ENCODE measurements at regions not wholly inside any gene's neighbourhood (a gene's known extent, or its start where the extent isn't known, plus 50 kb on each side); places are given as distances from the start of the nearest gene placed in this dataset.
"Not testable (repeated sequence)": the region's sequence is repeated elsewhere in the genome, so short reads cannot be mapped to it uniquely, and the experiment has no call there.

GRCh38 chrX:3520458-3520857 lies 174.0 kb upstream of the MXRA5 start:
- no peak overlapping the region for H3K27ac ChIP-seq
- intact Hi-C loops (cut with DNase I): no loop called here
- TF ChIP-seq CTCF (IDR thresholded peaks at IDR 0.05): no peak
- no peaks in the 10 kb centered on the region for H3K4me1 ChIP-seq
- H3K9me3 ChIP-seq: no peaks in the 10 kb centered on the region
- no peak overlapping the region for H3K9ac ChIP-seq (ENCODE audit: low read depth in 2 of 2, low read length in 2 of 2)
- no peak for DNase-seq
- no peaks in the 10 kb centered on the region for H3K36me3 ChIP-seq
- H3K4me3 ChIP-seq: no peak overlapping the region
- H3K27me3 ChIP-seq: no peaks in the 10 kb centered on the region

- H3K4me3 ChIP-seq; H3K9me3 ChIP-seq; H3K9ac ChIP-seq (ENCODE audit: low read depth in 2 of 2, low read length in 2 of 2); H3K27ac ChIP-seq; H3K36me3 ChIP-seq; DNase-seq; intact Hi-C loops (cut with DNase I); H3K4me1 ChIP-seq; H3K27me3 ChIP-seq: not testable (repeated sequence)
Measured at GRCh38 chrX:3519384-3519783, 172.9 kb upstream of the MXRA5 start.

GRCh38 chrX:3518870-3519269 lies 172.4 kb upstream of the MXRA5 start:
- no peaks in the 10 kb centered on the region for H3K9me3 ChIP-seq
- peak; percentile 20 for DNase-seq

GRCh38 chrX:3516051-3516541 lies 169.6 kb upstream of the MXRA5 start:
- Histone ChIP-seq H3K27me3 (no peaks in the 10 kb centered on the region), H3K36me3 (no peaks in the 10 kb centered on the region), H3K4me1 (no peaks in the 10 kb centered on the region), H3K27ac (no peak overlapping the region), H3K4me3 (no peak overlapping the region), H3K9ac (ENCODE audit: low read depth in 2 of 2, low read length in 2 of 2) (no peak overlapping the region), H3K9me3 (no peaks in the 10 kb centered on the region)
- TF ChIP-seq CTCF (IDR thresholded peaks at IDR 0.05): no peak
- DNase-seq: no peak
- intact Hi-C loops (cut with DNase I): no loop called here

More at GRCh38 chrX:3518870-3519269, 172.4 kb upstream of the MXRA5 start:
- TF ChIP-seq CTCF (IDR thresholded peaks at IDR 0.05): no peak
- H3K36me3 ChIP-seq: no peaks in the 10 kb centered on the region
- H3K4me3 ChIP-seq: no peak overlapping the region
- H3K4me1 ChIP-seq: no peaks in the 10 kb centered on the region
- H3K27ac ChIP-seq: no peak overlapping the region
- H3K9ac ChIP-seq (ENCODE audit: low read depth in 2 of 2, low read length in 2 of 2): no peak overlapping the region
- intact Hi-C loops (cut with DNase I): no loop called here
- no peaks in the 10 kb centered on the region for H3K27me3 ChIP-seq

- Histone ChIP-seq H3K4me1 (no peaks in the 10 kb centered on the region), H3K27ac (no peak overlapping the region), H3K36me3 (no peaks in the 10 kb centered on the region), H3K9me3 (no peaks in the 10 kb centered on the region), H3K4me3 (no peak overlapping the region), H3K9ac (ENCODE audit: low read depth in 2 of 2, low read length in 2 of 2) (no peak overlapping the region), H3K27me3 (no peaks in the 10 kb centered on the region)
- no peak for TF ChIP-seq CTCF (IDR thresholded peaks at IDR 0.05)
- no peak for DNase-seq
- intact Hi-C loops (cut with DNase I): no loop called here
Measured at GRCh38 chrX:3514996-3515395, 168.5 kb upstream of the MXRA5 start.

- H3K27ac ChIP-seq; H3K4me1 ChIP-seq; intact Hi-C loops (cut with DNase I); H3K4me3 ChIP-seq; H3K36me3 ChIP-seq; H3K27me3 ChIP-seq; H3K9ac ChIP-seq (ENCODE audit: low read depth in 2 of 2, low read length in 2 of 2); H3K9me3 ChIP-seq; DNase-seq: not testable (repeated sequence)
Measured at GRCh38 chrX:3512150-3512549, 165.7 kb upstream of the MXRA5 start.

- Histone ChIP-seq H3K27ac (no peak overlapping the region), H3K9ac (ENCODE audit: low read depth in 2 of 2, low read length in 2 of 2) (no peak overlapping the region), H3K4me3 (no peak overlapping the region), H3K36me3 (no peaks in the 10 kb centered on the region), H3K4me1 (no peaks in the 10 kb centered on the region), H3K9me3 (no peaks in the 10 kb centered on the region), H3K27me3 (no peaks in the 10 kb centered on the region)
- no peak for DNase-seq
- intact Hi-C loops (cut with DNase I): no loop called here
- TF ChIP-seq CTCF (IDR thresholded peaks at IDR 0.05): no peak
Measured at GRCh38 chrX:3509934-3510333, 163.5 kb upstream of the MXRA5 start.
